Activated naive CD4-positive, alpha-beta T cell treated with Interleukin-2 at 50 U/mL for 16 hours (primary cell): ENCODE measurements at regions not wholly inside any gene's neighbourhood (a gene's known extent, or its start where the extent isn't known, plus 50 kb on each side); places are given as distances from the start of the nearest gene placed in this dataset.

Experiments used
- DNase-seq: peaks from one replicate; pipeline ENCODE4 v3.0.0-alpha.2; 2020

DNA sequence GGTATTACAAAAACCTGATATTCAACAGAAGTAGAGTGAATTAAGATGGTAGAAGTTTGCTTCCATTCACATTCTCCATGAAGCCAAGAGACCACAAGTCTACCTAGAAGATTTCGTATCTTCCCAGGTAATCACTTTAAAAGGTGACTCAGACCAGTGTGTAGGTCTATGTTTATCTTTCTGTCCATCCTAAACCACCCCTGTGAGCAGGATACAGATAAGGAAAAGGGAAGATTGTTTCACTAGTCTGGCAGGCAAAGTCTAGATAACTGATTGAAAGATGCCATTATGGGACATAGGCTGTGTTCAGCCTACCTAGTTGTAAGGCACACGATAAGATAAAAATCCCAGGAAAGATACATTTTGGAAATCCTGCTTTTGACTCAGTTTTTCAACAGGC lies 244.3 kb upstream of the NWD2 start:
- DNase-seq, result no peak

DNA sequence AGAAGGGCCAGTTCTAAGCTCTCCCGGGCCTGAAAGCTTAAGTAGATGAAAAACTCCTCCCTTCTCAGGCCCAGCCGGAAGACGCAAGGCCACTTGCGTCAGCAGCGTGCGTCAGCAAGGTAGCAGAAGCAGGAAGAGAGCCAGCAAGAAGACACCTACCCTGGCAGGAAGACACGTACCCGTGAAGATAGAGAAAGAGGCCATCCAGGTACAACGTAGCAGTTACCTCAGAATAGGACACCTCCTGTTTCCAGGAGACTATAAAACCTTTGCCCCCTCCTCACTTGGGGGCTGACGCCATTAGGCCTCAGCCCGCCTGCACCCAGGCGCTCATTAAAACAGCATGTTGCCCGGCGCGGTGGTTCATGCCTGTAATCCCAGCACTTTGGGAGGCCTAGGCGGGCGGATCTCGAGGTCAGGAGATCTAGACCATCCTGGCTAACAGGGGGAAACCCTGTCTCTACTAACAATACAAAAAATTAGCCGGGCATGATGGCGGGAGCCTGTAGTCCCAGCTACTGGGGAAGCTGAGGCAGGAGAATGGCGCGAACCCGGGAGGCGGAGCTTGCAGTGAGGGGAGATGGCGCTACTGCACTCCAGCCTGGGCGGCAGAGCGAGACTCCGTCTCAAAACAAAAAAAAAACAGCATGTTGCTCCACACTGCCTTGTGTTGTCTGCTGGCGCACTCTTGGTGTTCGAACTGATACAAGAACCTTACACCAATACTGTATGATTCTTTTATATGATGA lies 242.7 kb upstream of the NWD2 start:
- no peak for DNase-seq

DNA sequence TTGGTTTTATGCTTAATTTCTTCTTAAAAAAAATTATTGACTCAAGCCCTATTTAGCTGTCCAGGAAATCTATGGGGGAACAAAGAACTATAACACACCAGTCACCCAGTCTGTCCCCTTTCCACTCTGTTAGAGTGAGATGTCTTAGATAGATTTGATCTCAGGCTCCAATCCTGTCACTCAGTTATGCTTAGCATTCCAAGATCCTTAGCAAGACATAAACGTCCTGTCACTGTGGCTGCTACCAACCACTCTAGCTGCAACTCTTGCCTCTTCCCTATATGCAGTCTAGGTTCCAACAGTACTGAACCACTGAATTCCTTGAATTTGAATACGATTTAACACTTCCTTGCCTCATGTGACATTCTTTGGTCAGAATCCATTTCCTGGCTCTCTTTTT lies 241.9 kb upstream of the NWD2 start:
- DNase-seq, result no peak

DNA sequence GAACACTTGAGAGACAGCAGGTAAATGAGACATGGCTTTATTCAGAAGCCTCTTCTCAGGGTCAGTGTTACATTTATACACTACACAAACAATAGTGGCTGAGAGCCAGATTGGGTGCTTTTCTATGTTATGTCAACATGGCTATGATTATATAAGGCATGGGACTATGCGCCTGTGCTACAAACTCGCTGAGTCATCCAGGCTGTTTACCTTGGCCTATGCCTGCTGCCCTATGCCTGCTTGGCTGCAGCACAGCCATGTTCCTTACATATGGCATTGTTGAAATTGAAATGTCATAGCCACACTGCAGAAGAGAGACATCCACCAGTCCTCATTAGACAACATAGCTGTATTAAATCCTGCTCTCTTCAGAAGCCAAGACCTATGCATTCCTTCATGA lies 236.3 kb upstream of the NWD2 start:
- DNase-seq, result no peak

DNA sequence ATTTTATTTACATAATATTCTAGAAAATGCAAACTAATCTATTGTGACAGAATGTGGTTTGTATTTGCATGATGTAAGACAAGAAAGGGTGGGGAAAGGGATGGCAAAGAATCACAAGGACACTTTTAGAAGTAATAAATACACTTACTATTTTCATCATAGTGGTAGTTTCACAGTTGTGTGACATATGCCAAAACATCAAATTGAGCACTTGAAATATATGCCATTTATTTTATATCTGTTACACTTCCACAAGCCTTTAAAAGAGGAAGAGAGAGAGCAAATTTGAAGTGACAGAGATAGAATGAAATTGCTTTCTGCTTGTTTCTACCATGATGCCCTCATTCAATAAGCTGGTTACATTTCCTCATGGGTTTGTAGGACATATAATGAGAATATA lies 230.0 kb upstream of the NWD2 start:
- DNase-seq, result no peak

DNA sequence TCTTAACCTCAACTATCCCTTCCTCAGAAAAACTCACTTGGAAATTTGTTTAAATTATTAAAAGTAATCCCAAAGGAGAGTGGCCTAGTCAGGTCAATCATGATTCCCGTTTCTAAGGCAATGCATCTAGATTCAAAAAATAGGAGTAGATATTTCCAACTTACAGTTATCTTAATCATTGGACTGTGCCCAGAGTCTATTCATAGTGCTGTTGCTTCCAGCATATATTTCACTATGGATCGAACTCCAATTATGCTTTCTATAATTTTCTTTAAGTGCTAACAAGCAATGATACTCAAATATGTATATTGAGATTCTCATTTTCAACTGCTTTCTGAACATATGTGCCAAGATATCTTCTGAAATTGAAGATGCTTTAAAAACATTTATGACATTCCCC lies 229.2 kb upstream of the NWD2 start:
- DNase-seq, result no peak

DNA sequence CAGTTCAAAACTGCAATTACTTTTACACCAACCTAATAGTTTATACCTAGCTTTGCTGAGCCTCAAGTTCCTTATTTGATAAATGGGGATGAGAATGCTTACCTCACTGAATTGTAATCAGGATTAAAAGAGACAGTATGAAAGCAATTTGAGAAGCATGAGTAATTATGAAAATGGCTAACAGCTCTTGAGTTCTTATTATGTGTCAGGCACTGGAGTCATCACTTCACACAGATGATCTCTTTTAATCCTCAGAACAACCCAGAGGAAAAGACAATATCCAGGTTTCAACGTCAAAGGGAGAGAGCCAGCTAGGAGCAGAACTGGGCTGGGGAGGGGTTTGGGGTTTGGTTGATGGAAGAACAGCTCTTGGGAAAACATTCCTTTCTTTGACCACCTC lies 221.0 kb upstream of the NWD2 start:
- DNase-seq, result no peak

DNA sequence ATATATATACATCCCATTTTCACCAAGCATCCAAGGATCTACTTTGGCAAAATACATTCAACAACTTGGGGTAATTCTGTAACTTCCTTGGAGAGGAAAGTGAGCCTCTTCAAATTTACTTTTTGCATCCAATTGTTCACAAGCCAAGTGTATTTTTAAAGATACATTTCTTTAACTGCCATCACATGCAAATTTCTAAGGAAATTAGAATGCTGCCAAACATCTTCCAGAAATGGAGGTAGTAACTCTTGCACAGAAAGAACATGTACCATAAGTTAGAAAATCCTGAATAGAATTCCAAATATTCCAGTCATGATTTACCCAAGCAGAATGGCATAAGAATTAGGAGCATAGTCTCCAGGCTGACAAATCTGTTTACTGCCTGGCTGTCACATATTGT lies 220.5 kb upstream of the NWD2 start:
- DNase-seq, result no peak

DNA sequence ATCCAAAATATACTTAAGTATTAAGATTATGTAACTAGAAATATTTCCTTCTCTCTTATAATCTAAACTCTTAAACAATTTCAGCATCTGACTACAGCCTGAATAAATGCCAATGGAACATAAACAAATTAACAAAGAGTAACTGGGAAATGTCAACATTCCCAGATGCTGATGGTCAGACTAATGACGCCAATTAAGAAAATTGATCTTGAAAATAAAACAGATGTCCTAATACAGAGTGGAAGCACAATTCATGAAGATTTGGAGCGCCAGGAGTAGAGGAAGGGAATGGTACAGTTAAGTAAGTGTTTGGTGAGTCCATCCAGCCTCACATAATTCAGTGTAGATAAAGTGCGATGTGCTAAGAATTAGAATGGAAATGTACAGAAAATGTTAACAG lies 203.7 kb upstream of the NWD2 start:
- no peak for DNase-seq

DNA sequence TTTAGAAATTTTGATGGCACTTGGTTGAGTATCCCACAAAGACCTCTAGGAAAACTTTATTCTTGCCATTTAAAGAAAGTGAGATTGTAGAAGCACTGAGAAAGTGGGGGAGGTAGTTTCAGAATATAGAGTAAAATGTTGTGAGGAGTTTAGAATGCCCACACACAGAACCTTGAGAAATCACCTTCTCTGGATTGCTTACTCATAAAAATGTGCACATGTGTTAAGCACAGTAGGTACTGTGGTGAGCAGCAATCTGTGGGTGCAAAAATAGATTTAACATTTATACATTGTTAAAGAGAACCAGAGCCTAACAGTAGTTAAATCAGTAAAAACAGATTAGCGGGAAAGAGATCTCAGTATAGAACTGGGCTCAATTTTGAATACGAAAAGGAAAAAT lies 201.2 kb upstream of the NWD2 start:
- DNase-seq, result no peak

DNA sequence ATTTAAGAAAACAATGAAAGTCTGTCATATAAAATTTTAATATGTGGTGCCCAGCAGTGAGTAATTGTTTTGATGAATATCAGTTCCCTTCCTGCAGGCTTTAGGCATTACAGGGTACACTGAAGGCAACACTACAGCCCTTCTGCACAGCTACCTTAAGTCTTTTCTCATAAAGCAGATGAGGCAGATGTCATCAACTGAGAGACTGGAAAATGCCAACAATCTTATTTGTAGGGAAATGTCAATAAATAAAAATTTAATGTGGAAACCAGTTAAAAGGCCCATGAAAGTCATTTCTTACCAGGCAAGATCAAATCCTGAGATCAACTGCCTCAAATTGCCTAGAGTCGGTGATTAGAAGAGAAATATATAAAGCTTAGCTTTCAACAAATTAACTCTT lies 193.4 kb upstream of the NWD2 start:
- DNase-seq, result no peak

DNA sequence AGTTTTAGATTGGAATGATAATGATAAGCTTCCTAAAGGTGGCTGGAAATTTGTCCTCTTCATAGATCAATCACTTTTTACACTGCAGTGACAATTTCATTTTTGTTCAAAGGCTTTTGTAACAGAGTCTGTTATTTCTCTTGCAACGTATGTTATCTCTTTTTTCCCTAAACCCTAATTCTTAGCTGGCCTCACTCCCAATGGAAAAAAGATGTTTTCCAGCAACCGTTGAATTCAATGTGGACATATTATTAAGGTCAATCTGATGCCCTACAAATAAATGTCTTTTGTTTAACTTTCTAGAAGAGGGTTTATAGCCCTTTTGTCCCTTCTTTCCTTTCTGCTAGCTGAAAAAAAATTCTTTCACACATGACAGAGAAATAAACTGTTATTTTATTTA lies 192.7 kb upstream of the NWD2 start:
- no peak for DNase-seq

DNA sequence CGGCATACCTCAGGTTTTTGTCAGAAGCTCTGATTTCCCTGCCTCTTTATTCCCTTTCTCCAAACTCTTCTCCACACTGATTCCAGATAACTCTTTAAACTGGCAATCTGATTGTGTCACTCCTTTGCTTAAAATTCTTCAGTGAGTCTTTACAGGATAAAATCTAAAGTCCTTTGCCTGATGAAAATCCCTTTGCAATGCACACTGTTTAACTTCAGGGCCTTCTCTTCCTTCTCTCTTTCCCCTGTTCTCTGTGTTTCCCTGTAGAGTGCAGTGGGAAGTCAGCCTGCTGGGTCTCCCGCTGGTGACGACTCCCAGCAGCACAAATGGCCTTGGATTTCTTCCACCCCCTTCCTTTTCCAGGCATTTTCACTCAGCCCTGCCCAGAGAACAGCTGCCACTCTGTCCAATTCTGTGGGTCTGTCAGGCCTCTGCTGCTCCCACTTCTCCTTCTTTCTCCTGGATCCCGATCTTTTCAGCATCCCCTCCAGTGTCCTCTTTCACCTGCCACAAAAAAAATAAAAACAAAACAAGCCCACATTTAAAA lies 189.9 kb upstream of the NWD2 start:
- DNase-seq, result no peak

DNA sequence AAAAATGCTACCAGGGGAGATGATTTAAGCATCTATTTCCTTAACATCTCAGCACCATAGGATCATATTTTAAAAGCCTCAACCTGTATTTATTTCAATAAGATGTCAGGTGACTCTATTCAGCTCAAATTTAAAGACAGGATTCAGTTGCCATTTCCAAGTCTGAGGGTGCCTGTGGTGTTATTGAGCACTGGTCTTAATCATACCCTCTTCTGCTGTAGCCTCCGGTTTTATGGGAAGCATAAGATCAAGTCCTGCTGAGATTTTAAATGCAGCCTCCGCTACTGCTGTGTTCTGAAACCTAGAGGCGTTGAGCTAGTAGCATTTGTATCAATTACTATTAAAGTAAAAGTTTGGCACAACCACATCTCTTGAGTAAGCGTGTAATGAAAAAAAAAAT lies 185.7 kb upstream of the NWD2 start:
- no peak for DNase-seq

DNA sequence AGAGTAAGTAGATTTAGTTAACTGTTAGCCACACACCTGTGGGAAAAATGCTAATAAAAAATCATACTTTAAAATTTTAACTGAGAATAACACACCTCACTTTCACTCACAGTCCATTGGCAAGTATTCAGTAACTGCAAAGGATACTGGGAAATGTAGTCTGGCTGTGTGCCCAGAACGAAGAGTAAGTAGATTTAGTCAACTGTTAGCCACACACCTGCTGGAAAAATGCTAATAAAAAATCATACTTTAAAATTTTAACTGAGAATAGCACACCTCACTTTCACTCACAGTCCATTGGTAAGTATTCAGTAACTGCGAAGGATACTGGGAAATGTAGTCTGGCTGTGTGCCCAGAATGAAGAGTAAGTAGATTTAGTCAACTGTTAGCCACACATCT lies 178.4 kb upstream of the NWD2 start:
- DNase-seq, result no peak

DNA sequence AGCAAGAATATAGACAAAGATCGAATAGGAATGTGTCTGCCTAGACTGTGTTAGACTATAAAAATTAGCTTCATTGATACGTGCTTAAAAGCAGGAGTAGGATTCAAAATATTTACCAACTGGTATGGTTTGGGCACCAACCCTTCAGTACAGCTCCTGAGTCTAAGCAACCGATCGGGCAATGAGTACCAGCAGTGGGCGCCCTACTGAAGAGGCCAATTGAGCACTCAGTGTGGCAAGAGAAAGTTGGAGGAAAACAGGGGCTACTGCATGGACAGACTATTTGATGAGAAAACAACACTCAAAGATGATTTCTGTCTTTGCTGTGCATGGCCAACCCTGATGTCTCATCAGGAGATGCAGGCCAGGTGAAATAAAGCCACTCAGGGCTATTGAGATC lies 176.0 kb upstream of the NWD2 start:
- no peak for DNase-seq

DNA sequence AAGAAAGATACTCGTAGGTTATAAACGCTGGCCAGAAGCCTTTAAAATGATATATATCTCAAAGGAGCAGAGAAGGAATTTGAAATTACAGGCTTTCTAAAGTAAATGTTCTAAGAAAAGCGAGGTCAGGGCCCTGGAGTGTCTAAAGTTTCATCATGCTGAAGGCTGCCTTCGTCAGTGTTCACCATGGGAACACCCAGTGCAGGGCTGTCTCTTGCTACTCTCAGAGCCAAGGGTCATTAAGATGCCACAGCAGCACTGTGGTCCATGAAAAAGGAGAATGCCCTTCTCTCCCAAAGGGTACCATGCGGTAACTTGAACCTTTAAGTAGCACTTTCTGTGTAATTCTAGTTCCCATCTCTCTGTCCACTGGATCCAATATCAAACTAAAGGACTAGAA lies 174.5 kb upstream of the NWD2 start:
- DNase-seq, result no peak

DNA sequence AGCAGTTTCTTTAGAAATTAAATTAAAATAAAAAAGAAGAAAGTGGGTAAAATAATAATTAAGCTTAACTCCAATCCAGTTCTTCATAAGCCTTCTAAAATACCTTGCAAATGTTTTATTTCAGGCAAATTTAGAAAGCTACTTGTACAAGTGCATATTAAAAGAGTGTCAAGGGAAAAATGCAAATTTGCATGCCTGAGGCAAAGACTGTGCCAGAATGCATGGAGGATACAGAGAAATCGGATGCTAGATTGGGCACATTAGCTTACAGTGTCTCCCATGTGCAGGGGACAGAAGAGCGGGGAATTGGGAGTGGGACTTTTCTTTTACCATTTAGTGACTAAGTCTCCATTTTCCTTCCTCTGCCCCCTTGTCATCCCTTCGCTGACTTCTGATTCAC lies 173.0 kb upstream of the NWD2 start:
- DNase-seq, result no peak

DNA sequence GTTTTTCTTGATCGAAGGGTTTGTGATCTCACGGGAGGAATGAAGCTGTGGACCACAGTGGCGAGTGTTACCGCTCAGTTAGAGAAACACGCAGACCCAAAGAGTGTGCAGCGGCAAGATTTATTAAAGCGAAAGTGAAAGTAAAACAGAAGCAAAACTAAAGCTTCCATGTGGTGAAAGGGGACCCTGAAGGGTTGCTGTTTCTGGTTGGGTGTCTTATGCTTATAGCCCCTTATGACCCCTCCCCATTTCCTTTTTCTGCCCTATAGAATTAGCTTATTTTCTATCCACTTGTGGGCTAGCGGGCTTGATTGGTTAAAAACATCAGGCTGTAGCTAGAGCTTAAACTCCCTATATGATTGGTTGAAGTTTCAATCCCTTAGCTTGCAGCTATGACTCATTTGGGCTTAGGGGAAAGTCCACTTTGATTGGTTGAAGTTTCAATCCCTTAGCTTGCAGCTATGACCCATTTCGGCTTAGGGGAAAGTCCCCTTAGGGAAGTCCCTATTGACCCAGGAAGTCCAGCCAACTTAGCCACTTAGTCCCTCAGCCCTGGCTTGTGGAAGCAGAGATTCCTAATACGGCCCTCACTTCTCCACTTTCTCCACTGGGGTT lies 171.2 kb upstream of the NWD2 start:
- DNase-seq, result no peak

DNA sequence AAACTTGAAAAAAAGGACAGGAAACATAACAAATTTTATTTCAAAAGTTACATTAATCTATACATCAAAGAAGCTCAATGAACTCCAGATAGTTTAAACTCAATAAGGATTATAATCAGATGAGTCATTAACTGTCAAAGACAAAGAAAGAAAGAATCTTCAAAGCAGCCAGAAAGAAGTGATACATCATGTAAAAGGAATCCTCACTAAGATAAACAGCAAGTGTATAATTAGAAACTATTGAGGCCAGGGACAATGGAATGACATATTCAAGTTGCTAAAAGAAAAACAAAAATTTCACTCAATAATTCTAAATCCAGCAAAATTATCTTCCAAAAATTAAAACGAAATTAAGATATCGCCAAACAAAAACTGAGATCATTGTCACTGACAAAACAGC lies 161.6 kb upstream of the NWD2 start:
- no peak for DNase-seq

DNA sequence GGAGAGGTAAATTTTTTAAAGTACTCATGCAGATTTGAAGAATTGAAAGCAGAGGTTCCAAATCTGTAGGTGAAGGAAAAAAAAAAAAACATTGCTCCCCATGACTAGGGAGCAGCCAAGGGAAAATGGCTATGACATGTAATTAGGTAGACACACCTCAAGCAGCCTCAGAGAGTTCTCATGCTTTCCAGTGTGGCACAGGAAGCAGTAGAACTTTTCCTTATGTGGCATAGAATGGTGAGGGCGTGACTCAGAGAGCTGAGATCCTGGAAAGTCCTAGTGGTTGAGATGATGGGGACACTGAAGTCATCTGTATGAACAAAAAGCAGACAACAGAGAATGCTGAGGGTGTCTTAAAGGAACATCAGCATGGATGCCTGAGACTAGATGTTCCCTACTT lies 148.6 kb upstream of the NWD2 start:
- DNase-seq, result no peak

DNA sequence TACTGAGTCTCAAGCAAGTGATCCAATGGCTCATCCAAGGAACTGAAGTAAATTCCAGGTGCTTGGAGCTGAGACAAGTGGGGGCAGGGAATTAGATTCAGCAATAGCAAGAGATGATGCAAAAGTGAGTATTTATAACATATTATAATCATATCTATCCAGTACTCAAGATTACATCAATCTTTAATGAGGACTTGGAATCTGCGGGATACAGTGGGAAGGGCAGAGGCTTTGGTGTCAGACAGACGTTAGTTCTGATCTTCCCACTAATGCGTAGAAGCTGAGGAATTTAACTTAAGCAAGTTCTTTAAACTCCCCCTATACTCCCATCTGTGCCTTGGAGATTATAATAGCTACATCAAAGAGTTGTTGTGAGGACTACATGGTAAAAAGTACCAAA lies 143.4 kb upstream of the NWD2 start:
- no peak for DNase-seq

DNA sequence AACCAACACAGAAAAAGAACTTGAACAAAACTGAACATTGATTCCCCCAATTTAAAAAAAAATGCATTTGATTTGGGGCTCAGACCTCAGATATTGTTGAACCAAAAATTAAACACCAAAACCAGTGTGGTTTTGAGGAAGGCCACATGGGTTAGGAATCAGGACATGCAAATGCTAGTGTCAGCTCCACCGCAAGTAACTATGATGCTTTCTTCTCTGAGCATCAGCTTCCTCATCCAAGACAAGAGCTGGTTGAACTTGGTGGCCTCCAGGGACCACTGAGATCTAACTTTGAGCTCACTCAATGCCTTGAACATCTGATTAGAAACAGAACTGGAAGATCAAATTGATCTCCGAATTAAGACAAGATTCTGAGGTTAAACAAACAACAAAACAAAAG lies 142.9 kb upstream of the NWD2 start:
- DNase-seq, result no peak

DNA sequence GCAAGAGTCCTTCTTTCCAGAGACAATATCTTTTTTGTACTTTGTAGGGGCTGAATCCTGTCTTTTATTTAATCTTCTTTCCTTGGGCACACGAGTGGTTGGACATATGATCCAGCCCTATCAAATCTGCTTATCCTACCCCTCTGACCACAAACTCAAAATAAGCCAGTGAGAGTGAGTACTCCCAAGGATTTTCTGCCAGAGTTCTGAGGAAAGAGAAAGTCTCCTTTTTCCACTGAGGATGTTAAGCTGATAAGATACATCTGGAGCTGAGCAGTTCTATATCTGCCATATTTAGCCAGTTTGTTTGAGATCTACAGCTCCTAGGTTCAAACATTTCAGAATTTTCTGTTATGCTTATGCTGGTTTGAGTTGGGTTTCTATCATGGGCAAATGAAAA lies 134.8 kb upstream of the NWD2 start:
- DNase-seq, result no peak

DNA sequence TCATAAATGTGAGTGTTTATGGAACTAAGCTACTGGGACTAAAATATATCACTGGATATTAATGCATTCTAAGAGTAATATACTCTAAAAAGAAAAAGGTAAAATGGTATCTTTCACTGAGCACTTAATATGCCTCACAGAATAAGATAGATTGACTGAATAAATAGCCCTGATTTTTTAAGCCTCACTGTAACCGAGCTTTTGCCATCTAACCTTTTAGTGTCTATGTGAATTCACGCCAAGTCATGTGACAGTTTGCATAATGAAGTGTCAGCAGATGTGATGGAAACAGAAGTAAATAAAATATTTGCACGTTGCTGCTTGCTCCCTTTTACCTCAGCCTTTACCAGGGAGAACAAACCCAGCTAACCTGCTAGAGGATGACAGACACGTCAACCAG lies 119.7 kb upstream of the NWD2 start:
- no peak for DNase-seq
